ENCODE measurements at regions not wholly inside any gene's neighbourhood (a gene's known extent, or its start where the extent isn't known, plus 50 kb on each side); places are given as distances from the start of the nearest gene placed in this dataset.

DNA sequence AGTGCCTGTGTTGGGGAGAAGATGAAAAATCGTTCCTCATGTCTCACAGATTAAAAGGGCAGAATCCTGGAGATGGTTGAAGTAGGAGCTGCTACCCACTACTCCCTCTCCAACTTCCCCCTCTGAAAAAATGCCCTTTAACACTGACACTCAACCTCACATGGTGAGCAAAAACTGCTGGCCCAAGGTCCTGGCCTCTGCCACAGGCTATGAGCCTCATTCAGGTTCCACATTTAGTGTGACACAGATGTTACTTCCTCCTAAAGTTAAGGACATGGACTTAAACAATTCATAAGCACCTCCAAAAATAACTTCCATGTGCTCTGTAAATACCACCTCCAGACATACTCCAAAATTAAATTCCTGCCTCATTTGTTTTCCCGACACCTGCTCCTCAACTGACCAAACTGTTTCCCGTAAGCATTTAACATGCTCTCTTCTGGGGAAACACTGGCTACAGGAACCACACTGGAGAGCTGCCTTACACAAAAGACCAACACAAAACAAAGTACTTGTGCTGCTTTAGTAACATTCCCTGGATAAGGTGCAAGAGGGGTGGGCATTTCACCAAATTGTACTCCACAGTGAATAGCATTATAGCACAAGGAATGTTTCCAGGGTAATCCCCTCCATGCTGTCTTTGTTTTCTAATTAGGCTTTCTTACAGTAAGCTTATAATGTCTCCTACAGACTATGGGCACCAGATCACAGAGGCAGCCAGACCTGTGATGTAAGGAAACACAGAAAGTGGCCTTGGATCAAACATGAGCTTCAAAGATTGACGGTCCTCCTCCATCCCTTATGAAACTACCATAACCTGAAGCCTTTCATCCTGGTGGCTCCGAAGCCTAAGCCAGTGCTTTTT is 57.0 kb downstream of the PHLDA1 start:
- ATAC-seq (replicated peaks in 6 of 8) = no peak
- in situ Hi-C loops (cut with MboI; ENCODE audit: low pct_unique_long_range_greater_than_20kb in 2 of 9, low sequenced_read_pairs in 9 of 9, unreplicated experiment in 9 of 9) = no loop called here
- Histone ChIP-seq H3K4me1 (replicated peaks in 1 of 2) (peaks cover 19 to 29% of the 10 kb centered on the region in 2 donors), H3K4me3 (no peak overlapping the region), H3K27ac (no peak overlapping the region)
- WGBS, 10 experiments = 67 to 100% (median 94%) methylated on average over 1 to 5 of the region's 5 CpGs

DNA sequence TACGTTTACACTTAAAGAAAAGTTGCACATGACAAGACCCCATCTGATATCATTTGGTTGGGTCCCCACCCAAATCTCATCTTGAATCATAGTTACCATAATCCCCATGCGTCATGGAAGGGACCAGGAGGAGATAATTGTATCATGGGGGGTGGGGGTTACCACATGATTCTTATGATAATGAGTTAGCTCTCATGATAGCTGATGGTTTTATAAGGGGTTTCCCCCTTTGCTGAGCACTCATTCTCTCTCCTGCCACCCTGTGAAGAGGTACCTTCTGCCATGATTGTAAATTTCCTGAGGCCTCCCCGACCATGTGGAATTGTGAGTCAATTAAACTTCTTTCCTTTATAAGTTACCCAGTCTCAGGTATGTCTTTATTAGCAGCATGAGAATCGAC is 60.3 kb downstream of the PHLDA1 start:
- 82 to 100% (median 84%) methylated on average over 1 to 4 of the region's 4 CpGs; no CpG with 5 or more reads in 3 of the 10 experiments for WGBS, 10 experiments
- no peak overlapping the region for H3K4me3 ChIP-seq
- in situ Hi-C loops (cut with MboI; ENCODE audit: low pct_unique_long_range_greater_than_20kb in 2 of 9, low sequenced_read_pairs in 9 of 9, unreplicated experiment in 9 of 9) = no loop called here
- H3K4me1 ChIP-seq (replicated peaks in 1 of 2) = peaks cover 0 to 5% of the 10 kb centered on the region in 2 donors
- H3K27ac ChIP-seq = no peak overlapping the region
- ATAC-seq (replicated peaks in 6 of 8) = no peak

DNA sequence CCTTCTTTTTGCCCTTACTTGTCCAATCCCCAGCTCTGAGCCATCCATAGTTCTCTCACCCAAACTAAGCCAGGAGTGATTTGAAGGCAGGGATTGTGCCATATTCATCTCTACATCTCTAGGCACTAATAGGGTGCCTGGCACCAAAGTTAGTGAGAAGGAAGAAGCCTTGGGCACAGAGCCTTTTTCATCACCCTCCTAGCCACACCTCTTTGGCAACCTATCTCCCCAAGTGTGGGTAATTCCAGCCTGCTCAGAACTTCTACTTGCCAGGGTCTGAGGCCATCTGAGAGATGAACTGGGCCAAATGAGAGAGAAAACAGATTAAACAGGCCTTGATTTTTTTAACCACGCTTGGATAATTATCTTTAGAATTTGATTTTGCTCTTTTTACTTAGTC is 61.3 kb downstream of the PHLDA1 start:
- 44 to 100% (median 100%) methylated on average over 1 of the region's 1 CpG; no CpG with 5 or more reads in 2 of the 10 experiments for WGBS, 10 experiments
- no peaks in the 10 kb centered on the region for H3K4me1 ChIP-seq (replicated peaks in 1 of 2)
- H3K27ac ChIP-seq = no peak overlapping the region
- ATAC-seq (replicated peaks in 6 of 8) = no peak
- H3K4me3 ChIP-seq = no peak overlapping the region
- in situ Hi-C loops (cut with MboI; ENCODE audit: low pct_unique_long_range_greater_than_20kb in 2 of 9, low sequenced_read_pairs in 9 of 9, unreplicated experiment in 9 of 9) = no loop called here

DNA sequence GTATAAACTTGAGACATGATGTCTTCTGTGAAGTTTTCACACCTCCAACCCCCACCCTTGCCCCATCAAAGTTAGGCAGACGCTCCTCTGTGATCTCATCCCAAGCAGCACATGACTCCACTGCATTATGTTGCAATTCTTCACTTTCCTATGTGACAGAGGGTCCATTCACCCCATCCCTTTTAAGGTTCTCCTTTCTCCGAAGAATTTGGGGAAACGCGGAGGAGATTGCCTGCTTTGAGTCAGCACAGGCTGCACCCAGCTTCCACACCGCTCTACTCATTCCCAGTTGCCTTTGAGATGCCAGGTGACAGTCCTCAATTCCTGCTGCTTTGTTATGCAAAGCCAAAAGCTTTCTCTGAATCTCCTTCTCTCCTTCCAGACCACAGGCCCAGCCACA is 61.8 kb downstream of the PHLDA1 start:
- 0 to 100% (median 54%) methylated on average over 1 to 5 of the region's 5 CpGs; no CpG with 5 or more reads in 2 of the 10 experiments for WGBS, 10 experiments

DNA sequence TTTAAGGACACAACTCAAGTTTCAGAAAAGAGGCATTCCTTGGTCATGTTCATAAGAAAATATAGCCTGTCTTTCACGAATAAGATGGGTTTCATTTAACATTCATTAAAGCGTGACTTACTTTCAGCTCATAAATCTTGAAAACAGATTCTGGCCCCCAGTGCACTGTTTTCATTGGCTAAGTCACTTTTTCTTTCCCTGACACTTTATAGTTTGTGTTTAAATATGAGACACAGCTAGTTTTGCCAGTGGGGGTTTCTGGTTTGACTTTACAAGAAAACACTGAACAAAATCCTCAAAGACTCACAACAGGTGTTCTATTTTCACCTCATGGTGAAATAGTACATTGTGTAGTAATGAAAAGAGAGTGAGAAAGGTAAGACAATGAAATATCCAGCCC is 65.9 kb downstream of the PHLDA1 start:
- peaks cover 0 to 3% of the 10 kb centered on the region in 2 donors for H3K4me1 ChIP-seq (replicated peaks in 1 of 2)
- H3K4me3 ChIP-seq = no peak overlapping the region
- 15 to 83% (median 60%) methylated on average over 1 to 2 of the region's 2 CpGs; no CpG with 5 or more reads in 1 of the 10 experiments for whole genome bisulfite sequencing, 10 experiments
- no peak for ATAC-seq (replicated peaks in 6 of 8)
- in situ Hi-C loops (cut with MboI; ENCODE audit: low pct_unique_long_range_greater_than_20kb in 2 of 9, low sequenced_read_pairs in 9 of 9, unreplicated experiment in 9 of 9) = no loop called here
- H3K27ac ChIP-seq = no peak overlapping the region

More for the DNA sequence above, 61.8 kb downstream of the PHLDA1 start:
- ATAC-seq (replicated peaks in 6 of 8) = peak in 4 of 8 experiments; percentile 22 to 56 (median 38)
- Histone ChIP-seq H3K4me3 (no peak overlapping the region), H3K27ac (no peak overlapping the region), H3K4me1 (replicated peaks in 1 of 2) (no peaks in the 10 kb centered on the region)
- in situ Hi-C loops (cut with MboI; ENCODE audit: low pct_unique_long_range_greater_than_20kb in 2 of 9, low sequenced_read_pairs in 9 of 9, unreplicated experiment in 9 of 9) = no loop called here

DNA sequence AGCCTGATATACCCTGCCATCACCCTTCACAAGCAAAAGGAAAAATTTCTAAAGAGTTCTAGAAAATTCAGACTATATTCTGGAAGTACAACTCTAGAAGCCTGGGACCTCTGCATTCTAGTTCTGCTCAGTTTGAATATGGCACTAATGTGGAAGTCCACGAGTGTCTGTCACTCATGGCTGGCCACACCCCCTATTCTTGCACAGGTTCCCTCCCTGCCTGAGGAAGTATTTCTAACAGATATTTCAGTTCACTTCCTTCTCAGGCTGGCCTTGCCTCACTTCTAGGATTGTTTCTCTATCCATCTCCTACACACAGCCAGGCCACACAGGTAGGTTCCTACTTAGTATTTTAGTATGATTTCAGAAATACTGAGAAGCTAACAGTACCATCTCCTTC is 67.4 kb downstream of the PHLDA1 start:
- ATAC-seq (replicated peaks in 6 of 8) = peak in 2 of 8 experiments; percentile 33
- no peak overlapping the region for H3K27ac ChIP-seq
- WGBS, 10 experiments = 40 to 100% (median 71%) methylated on average over 1 of the region's 1 CpG; no CpG with 5 or more reads in 3 of the 10 experiments
- H3K4me3 ChIP-seq = no peak overlapping the region
- in situ Hi-C loops (cut with MboI; ENCODE audit: low pct_unique_long_range_greater_than_20kb in 2 of 9, low sequenced_read_pairs in 9 of 9, unreplicated experiment in 9 of 9) = no loop called here
- peaks cover 0 to 7% of the 10 kb centered on the region in 2 donors for H3K4me1 ChIP-seq (replicated peaks in 1 of 2)

DNA sequence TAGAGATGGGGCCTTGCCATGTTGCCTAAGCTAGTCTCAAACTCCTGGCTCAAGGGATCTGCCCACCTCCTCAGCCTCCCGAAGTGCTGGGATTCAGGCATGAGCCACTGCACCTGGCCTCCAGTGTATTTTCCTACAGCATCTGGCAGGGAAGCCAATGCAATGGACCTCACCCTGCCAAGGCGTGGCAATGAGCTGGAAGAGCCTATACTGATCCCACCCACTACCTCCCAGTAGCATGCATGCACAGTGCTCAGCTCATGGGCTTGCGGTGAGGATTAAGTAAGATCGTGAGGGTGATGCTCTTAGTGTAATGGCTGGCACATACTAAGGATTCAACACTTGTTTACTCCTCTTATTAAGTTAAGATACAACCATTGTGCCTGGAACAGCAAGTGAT is 69.7 kb downstream of the PHLDA1 start:
- Histone ChIP-seq H3K27ac (no peak overlapping the region), H3K4me1 (replicated peaks in 1 of 2) (peaks cover 0 to 13% of the 10 kb centered on the region in 2 donors), H3K4me3 (no peak overlapping the region)
- ATAC-seq (replicated peaks in 6 of 8) = peak in 1 of 8 experiments; percentile 62
- WGBS, 10 experiments = 66 to 100% (median 92%) methylated on average over 2 to 3 of the region's 4 CpGs; no CpG with 5 or more reads in 6 of the 10 experiments
- in situ Hi-C loops (cut with MboI; ENCODE audit: low pct_unique_long_range_greater_than_20kb in 2 of 9, low sequenced_read_pairs in 9 of 9, unreplicated experiment in 9 of 9) = no loop called here

DNA sequence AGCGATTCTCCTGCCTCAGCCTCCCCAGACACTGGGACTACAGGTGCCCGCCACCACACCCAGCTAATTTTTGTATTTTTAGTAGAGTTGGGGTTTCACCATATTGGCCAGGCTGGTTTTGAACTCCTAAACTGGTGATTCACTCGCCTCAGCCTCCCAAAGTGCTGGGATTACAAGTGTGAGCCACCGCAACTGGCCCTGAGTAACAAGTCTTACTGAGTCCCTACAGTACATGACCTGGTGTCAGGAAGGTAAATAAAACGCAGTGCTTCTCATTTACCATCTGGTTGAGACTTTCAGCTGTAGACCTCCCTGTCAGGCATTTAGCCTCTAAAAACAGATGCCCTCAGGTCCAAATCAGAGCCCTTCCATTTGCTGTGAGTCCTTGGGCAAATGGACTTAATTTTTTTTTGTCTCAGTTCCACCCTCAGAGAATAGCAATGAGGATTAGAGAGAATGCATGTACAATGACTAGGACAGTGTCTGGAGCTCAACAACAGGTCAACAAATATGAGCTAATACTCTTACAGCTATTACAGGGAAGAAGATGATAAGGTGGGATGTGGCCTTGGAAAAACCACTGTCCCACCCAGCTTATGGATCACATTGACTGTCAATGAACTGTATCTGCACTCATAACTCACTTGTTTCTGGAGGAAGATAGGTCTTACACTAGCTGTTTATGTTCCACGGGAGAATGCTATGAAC is 70.5 kb downstream of the PHLDA1 start:
- 80 to 100% (median 100%) methylated on average over 1 to 4 of the region's 6 CpGs for WGBS, 10 experiments
- ATAC-seq (replicated peaks in 6 of 8) = no peak
- no peak overlapping the region for H3K27ac ChIP-seq
- H3K4me1 ChIP-seq (replicated peaks in 1 of 2) = peaks cover 0 to 13% of the 10 kb centered on the region in 2 donors
- in situ Hi-C loops (cut with MboI; ENCODE audit: low pct_unique_long_range_greater_than_20kb in 2 of 9, low sequenced_read_pairs in 9 of 9, unreplicated experiment in 9 of 9) = no loop called here
- H3K4me3 ChIP-seq = no peak overlapping the region

DNA sequence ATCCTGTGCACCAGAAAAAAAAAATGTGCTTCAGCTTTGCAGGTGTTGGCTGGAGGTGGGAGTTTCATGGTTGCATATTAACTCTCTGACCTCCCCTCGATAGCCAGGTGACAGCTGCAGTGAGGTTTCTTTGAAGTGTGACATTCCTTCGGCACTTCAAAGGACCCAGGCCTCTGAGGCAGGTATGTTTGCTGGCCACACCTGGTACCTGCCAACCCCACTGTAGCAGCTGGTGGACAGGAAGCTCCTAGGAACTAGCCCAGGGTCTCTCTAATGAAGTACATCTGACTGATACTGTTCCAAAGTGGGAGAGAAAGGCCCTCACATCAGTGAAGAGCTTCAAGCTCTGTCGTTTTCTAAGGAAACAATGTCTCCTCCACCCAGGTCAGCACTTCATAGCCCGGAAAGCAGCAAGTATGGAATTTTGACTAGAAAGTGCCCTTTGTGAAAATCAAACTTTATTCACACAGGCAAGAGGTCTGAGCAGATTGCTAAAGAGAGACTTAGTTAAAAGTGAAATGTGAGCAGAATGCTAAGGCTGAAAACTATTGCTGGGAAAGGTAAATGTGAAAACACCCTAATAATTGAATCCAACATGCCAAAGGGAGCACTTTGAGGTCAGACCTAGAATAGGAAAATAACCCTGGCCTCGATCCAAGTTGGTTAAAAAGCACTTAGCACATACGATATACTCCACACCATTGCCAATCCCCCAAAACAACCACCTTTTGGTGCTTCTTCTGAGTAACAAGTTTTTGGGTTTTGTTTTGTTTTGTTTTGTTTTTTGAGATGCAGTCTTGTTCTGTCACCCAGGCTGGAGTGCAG is 71.3 kb downstream of the PHLDA1 start:
- Histone ChIP-seq H3K4me1 (replicated peaks in 1 of 2) (peaks cover 0 to 13% of the 10 kb centered on the region in 2 donors), H3K27ac (no peak overlapping the region), H3K4me3 (no peak overlapping the region)
- 17 to 73% (median 61%) methylated on average over 1 to 6 of the region's 6 CpGs for WGBS, 10 experiments
- ATAC-seq (replicated peaks in 6 of 8) = peak in 1 of 8 experiments; percentile 35
- in situ Hi-C loops (cut with MboI; ENCODE audit: low pct_unique_long_range_greater_than_20kb in 2 of 9, low sequenced_read_pairs in 9 of 9, unreplicated experiment in 9 of 9) = no loop called here

DNA sequence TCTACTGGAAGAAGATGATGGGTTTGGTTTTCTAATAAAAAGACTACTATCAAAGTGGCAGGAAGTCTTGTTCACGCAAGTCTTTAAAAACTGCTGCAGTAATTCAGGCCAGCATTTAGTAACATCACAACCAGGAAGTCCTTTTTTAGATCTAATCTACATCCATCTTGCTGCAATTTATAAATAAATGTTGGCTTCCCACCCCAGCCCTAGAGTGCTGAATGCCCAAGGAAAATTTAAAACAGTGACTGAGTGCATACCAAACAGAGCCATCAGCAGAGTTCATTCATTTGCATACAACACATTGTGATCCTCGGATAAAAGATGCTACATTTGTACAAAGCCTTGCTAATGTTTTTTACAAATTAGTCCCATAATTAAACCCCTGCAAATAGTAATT is 72.1 kb downstream of the PHLDA1 start:
- in situ Hi-C loops (cut with MboI; ENCODE audit: low pct_unique_long_range_greater_than_20kb in 2 of 9, low sequenced_read_pairs in 9 of 9, unreplicated experiment in 9 of 9) = no loop called here
- peak in 3 of 8 experiments; percentile 79 to 89 (median 82) for ATAC-seq (replicated peaks in 6 of 8)
- no peak overlapping the region for H3K4me3 ChIP-seq

DNA sequence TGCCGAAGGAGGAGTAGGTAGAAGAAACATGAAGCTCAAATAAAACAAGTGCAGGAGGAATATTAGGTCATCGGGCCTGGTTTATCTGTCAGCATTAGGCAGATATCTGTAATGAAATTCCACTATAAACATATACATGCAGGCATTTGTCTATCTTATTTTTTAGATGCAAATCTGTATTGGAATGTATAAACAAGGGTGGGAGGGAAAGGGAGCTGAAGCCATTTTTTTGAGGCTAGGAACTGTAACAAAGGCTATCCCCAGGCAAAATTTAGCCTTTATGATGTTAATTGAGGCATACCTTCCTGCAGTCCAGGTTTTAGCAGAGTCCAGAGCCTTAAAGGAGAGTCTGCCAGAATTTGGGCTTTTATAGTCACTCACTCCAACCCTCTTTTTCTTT is 72.5 kb downstream of the PHLDA1 start:
- ATAC-seq (replicated peaks in 6 of 8) = peak in 3 of 8 experiments; percentile 39 to 41 (median 39)
- in situ Hi-C loops (cut with MboI; ENCODE audit: low pct_unique_long_range_greater_than_20kb in 2 of 9, low sequenced_read_pairs in 9 of 9, unreplicated experiment in 9 of 9) = no loop called here
- no peak overlapping the region for H3K4me3 ChIP-seq
- 5 to 46% (median 15%) methylated on average over 1 to 2 of the region's 2 CpGs; no CpG with 5 or more reads in 2 of the 10 experiments for WGBS, 10 experiments
- H3K27ac ChIP-seq = no peak overlapping the region
- peaks cover 4 to 15% of the 10 kb centered on the region in 2 donors for H3K4me1 ChIP-seq (replicated peaks in 1 of 2)

More for the DNA sequence above, 72.1 kb downstream of the PHLDA1 start:
- H3K4me1 ChIP-seq (replicated peaks in 1 of 2) = peaks cover 0 to 13% of the 10 kb centered on the region in 2 donors
- 0 to 80% (median 12%) methylated on average over 1 to 2 of the region's 2 CpGs; no CpG with 5 or more reads in 1 of the 10 experiments for WGBS, 10 experiments
- no peak overlapping the region for H3K27ac ChIP-seq

DNA sequence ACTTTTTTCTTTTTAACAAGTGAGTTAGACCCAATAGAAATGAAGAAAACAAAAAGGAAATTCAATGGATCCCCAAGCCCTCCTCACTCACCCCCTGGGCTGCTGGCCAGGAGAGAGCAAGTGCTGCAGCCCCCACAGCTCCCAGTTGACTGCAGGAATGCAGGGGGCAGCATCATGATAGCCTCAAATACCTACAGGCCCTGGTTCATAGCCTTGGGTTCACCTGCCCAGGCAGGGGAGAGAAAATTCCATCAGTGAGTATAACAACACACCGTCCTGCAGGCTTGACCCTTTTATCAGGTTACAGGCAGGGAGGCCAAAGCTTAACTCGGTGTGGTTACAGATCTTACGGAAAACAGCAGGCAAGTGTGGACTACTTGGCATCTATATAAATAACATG is 76.3 kb downstream of the PHLDA1 start:
- H3K4me3 ChIP-seq = no peak overlapping the region
- in situ Hi-C loops (cut with MboI; ENCODE audit: low pct_unique_long_range_greater_than_20kb in 2 of 9, low sequenced_read_pairs in 9 of 9, unreplicated experiment in 9 of 9) = no loop called here
- no peak overlapping the region for H3K27ac ChIP-seq
- no peak for ATAC-seq (replicated peaks in 6 of 8)
- H3K4me1 ChIP-seq (replicated peaks in 1 of 2) = peaks cover 12 to 13% of the 10 kb centered on the region in 2 donors
- WGBS, 10 experiments = 86 to 100% (median 95%) methylated on average over 1 to 3 of the region's 3 CpGs; no CpG with 5 or more reads in 2 of the 10 experiments
